SJSA1 (cell line): ENCODE measurements at regions not wholly inside any gene's neighbourhood (a gene's known extent, or its start where the extent isn't known, plus 50 kb on each side); places are given as distances from the start of the nearest gene placed in this dataset.

Source experiments
- DNase-seq, 2 experiments: peaks; one replicate each; pipeline ENCODE4 v3.0.0-alpha.2; 2015 to 2020; ENCODE audit warnings: low spot score in 2 of 2, low read depth in 1 of 2
- H3K27ac ChIP-seq: fragments of 250-450 bp; sonication (Bioruptor Pico); 2 replicates; pipeline ENCODE4 v1.5.1; 2020; ENCODE audit warnings: mild to moderate bottlenecking, moderate library complexity
- H3K27me3 ChIP-seq: fragments of 250-450 bp; sonication (Bioruptor Pico); replicated peaks from 2 replicates; pipeline ENCODE4 v1.5.1; 2020; ENCODE audit warnings: mild to moderate bottlenecking, moderate library complexity
- H3K36me3 ChIP-seq: fragments of 250-450 bp; sonication (Bioruptor Pico); 2 replicates; pipeline ENCODE4 v1.5.1; 2020; ENCODE audit warnings: mild to moderate bottlenecking
- H3K4me1 ChIP-seq: fragments of 250-450 bp; sonication (Bioruptor Pico); replicated peaks from 2 replicates; pipeline ENCODE4 v1.6.1; 2021; ENCODE audit warnings: mild to moderate bottlenecking
- H3K4me3 ChIP-seq: fragments of 250-450 bp; sonication (Bioruptor Pico); 2 replicates; pipeline ENCODE4 v1.5.1; 2020; ENCODE audit warnings: mild to moderate bottlenecking
- H3K9me3 ChIP-seq: fragments of 250-450 bp; sonication (Bioruptor Pico); replicated peaks from 2 replicates; pipeline ENCODE4 v1.5.1; 2020; ENCODE audit warnings: mild to moderate bottlenecking

GRCh38 chr3:145754605-145755289 is 406.2 kb downstream of the PLOD2 start:
- Histone ChIP-seq H3K4me1 (no peaks in the 10 kb centered on the region), H3K27ac (no peak overlapping the region), H3K9me3 (no peaks in the 10 kb centered on the region), H3K4me3 (no peak overlapping the region), H3K27me3 (no peaks in the 10 kb centered on the region; the same call in 1 of the 2 replicates), H3K36me3 (no peaks in the 10 kb centered on the region)
- no peak for DNase-seq

GRCh38 chr3:145760036-145760435 is 400.9 kb downstream of the PLOD2 start:
- no peak overlapping the region for H3K4me3 ChIP-seq
- H3K27me3 ChIP-seq: no peaks in the 10 kb centered on the region
- H3K4me1 ChIP-seq: no peaks in the 10 kb centered on the region
- H3K27ac ChIP-seq: no peak overlapping the region
- no peaks in the 10 kb centered on the region for H3K9me3 ChIP-seq
- DNase-seq: no peak
- H3K36me3 ChIP-seq: no peaks in the 10 kb centered on the region

GRCh38 chr3:145767909-145768308 is 393.1 kb downstream of the PLOD2 start:
- no peak overlapping the region for H3K4me3 ChIP-seq
- H3K4me1 ChIP-seq: no peaks in the 10 kb centered on the region
- no peak for DNase-seq
- H3K27me3 ChIP-seq: no peaks in the 10 kb centered on the region; the same call in 1 of the 2 replicates
- H3K9me3 ChIP-seq: no peaks in the 10 kb centered on the region
- no peak overlapping the region for H3K27ac ChIP-seq
- no peaks in the 10 kb centered on the region for H3K36me3 ChIP-seq

- H3K27ac ChIP-seq: no peak overlapping the region
- no peaks in the 10 kb centered on the region for H3K27me3 ChIP-seq
- DNase-seq: peak in 1 of 2 experiments; percentile 11
- no peaks in the 10 kb centered on the region for H3K9me3 ChIP-seq
- H3K4me3 ChIP-seq: no peak overlapping the region
- H3K36me3 ChIP-seq: no peaks in the 10 kb centered on the region; the same call in 1 of the 2 replicates
- H3K4me1 ChIP-seq: peaks cover 3% of the 10 kb centered on the region; the same call in 1 of the 2 replicates
These were observed 384.1 kb downstream of the PLOD2 start for GRCh38 chr3:145776782-145777408.

- peaks cover 3% of the 10 kb centered on the region; the same call in 1 of the 2 replicates for H3K4me1 ChIP-seq
- H3K9me3 ChIP-seq: no peaks in the 10 kb centered on the region
- H3K36me3 ChIP-seq: no peaks in the 10 kb centered on the region; the same call in 1 of the 2 replicates
- no peak overlapping the region for H3K27ac ChIP-seq
- no peak for DNase-seq
- no peak overlapping the region for H3K4me3 ChIP-seq
- H3K27me3 ChIP-seq: no peaks in the 10 kb centered on the region
These were observed 380.7 kb downstream of the PLOD2 start for GRCh38 chr3:145780301-145780700.

- Histone ChIP-seq H3K9me3 (no peaks in the 10 kb centered on the region), H3K36me3 (no peaks in the 10 kb centered on the region; the same call in 1 of the 2 replicates), H3K4me3 (no peak overlapping the region), H3K4me1 (no peaks in the 10 kb centered on the region), H3K27me3 (no peaks in the 10 kb centered on the region), H3K27ac (no peak overlapping the region)
- no peak for DNase-seq
These were observed 375.3 kb downstream of the PLOD2 start for GRCh38 chr3:145785668-145786067.

- no peaks in the 10 kb centered on the region for H3K27me3 ChIP-seq
- H3K27ac ChIP-seq: no peak overlapping the region
- no peaks in the 10 kb centered on the region for H3K36me3 ChIP-seq
- peaks cover 6% of the 10 kb centered on the region; the same call in 1 of the 2 replicates for H3K4me1 ChIP-seq
- DNase-seq: no peak
- no peak overlapping the region for H3K4me3 ChIP-seq
- H3K9me3 ChIP-seq: no peaks in the 10 kb centered on the region
These were observed 363.0 kb downstream of the PLOD2 start for GRCh38 chr3:145798007-145798406.

- Histone ChIP-seq H3K4me1 (peaks cover 6% of the 10 kb centered on the region; the same call in 1 of the 2 replicates), H3K36me3 (no peaks in the 10 kb centered on the region), H3K27ac (no peak overlapping the region), H3K4me3 (no peak overlapping the region), H3K27me3 (no peaks in the 10 kb centered on the region), H3K9me3 (no peaks in the 10 kb centered on the region)
- peak in 1 of 2 experiments; percentile 9 for DNase-seq
These were observed 362.1 kb downstream of the PLOD2 start for GRCh38 chr3:145798696-145799537.

GRCh38 chr3:145801696-145802095 is 359.3 kb downstream of the PLOD2 start:
- DNase-seq: no peak
- no peak overlapping the region for H3K27ac ChIP-seq
- no peak overlapping the region for H3K4me3 ChIP-seq
- no peaks in the 10 kb centered on the region for H3K9me3 ChIP-seq
- no peaks in the 10 kb centered on the region for H3K27me3 ChIP-seq
- no peaks in the 10 kb centered on the region for H3K36me3 ChIP-seq
- H3K4me1 ChIP-seq: peaks cover 6% of the 10 kb centered on the region; the same call in 1 of the 2 replicates

GRCh38 chr3:145807990-145808389 is 353.0 kb downstream of the PLOD2 start:
- no peak for DNase-seq
- no peaks in the 10 kb centered on the region for H3K9me3 ChIP-seq

GRCh38 chr3:145812391-145812790 is 348.6 kb downstream of the PLOD2 start:
- H3K4me3 ChIP-seq: no peak overlapping the region
- no peaks in the 10 kb centered on the region for H3K36me3 ChIP-seq
- DNase-seq: no peak
- H3K27me3 ChIP-seq: no peaks in the 10 kb centered on the region
- no peaks in the 10 kb centered on the region for H3K4me1 ChIP-seq
- no peak overlapping the region for H3K27ac ChIP-seq
- no peaks in the 10 kb centered on the region for H3K9me3 ChIP-seq

More at GRCh38 chr3:145807990-145808389, 353.0 kb downstream of the PLOD2 start:
- Histone ChIP-seq H3K27ac (no peak overlapping the region), H3K36me3 (no peaks in the 10 kb centered on the region), H3K4me1 (no peaks in the 10 kb centered on the region), H3K27me3 (no peaks in the 10 kb centered on the region), H3K4me3 (no peak overlapping the region)

- H3K27me3 ChIP-seq: no peaks in the 10 kb centered on the region
- H3K36me3 ChIP-seq: no peaks in the 10 kb centered on the region
- H3K9me3 ChIP-seq: no peaks in the 10 kb centered on the region
- DNase-seq: no peak
- no peaks in the 10 kb centered on the region for H3K4me1 ChIP-seq
- no peak overlapping the region for H3K4me3 ChIP-seq
- no peak overlapping the region for H3K27ac ChIP-seq
These were observed 345.1 kb downstream of the PLOD2 start for GRCh38 chr3:145815707-145816413.

GRCh38 chr3:145817870-145818483 is 343.0 kb downstream of the PLOD2 start:
- Histone ChIP-seq H3K27ac (no peak overlapping the region), H3K4me1 (no peaks in the 10 kb centered on the region), H3K9me3 (no peaks in the 10 kb centered on the region), H3K27me3 (no peaks in the 10 kb centered on the region), H3K36me3 (no peaks in the 10 kb centered on the region), H3K4me3 (no peak overlapping the region)
- DNase-seq: no peak
